ENCODE measurements at regions not wholly inside any gene's neighbourhood (a gene's known extent, or its start where the extent isn't known, plus 50 kb on each side); places are given as distances from the start of the nearest gene placed in this dataset.

DNA sequence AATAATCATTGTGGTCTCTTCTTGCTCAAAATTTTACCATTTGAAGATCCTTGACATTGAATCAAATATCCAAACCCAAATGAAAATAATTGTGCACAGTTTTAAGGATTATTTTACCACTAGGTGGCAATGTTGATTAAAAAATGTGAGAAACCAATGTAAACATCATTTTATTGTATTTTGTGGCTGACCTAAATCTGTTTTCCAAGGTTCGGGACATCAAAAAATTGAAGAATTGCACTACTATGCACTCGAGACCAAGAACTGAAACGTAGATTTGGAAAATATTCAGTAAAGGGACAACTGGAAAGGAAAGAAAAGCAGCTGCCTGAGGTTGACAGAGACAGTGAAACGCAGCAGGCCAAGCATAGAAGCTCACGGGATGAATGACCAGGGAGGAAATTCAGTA, 259.3 kb downstream of the SNX13 start:
- Histone ChIP-seq H3K4me1 (ENCODE audit: control insufficient read depth in 1 of 2, low read depth in 2 of 2) (peaks cover 32 to 37% of the 10 kb centered on the region in 2 donors), H3K27me3 (replicated peaks; ENCODE audit: insufficient read depth) (no peaks in the 10 kb centered on the region), H3K36me3 (no peaks in the 10 kb centered on the region), H3K4me3 (no peak overlapping the region), H3K27ac (peak overlapping the region in 1 of 2 donors; percentile 3), H3K9me3 (no peaks in the 10 kb centered on the region)
- ATAC-seq (ENCODE audit: insufficient number of reproducible peaks, low FRiP score, low read depth) (no peak), DNase-seq (ENCODE audit: low spot score) (no peak)
- TF ChIP-seq, protein P1, sequence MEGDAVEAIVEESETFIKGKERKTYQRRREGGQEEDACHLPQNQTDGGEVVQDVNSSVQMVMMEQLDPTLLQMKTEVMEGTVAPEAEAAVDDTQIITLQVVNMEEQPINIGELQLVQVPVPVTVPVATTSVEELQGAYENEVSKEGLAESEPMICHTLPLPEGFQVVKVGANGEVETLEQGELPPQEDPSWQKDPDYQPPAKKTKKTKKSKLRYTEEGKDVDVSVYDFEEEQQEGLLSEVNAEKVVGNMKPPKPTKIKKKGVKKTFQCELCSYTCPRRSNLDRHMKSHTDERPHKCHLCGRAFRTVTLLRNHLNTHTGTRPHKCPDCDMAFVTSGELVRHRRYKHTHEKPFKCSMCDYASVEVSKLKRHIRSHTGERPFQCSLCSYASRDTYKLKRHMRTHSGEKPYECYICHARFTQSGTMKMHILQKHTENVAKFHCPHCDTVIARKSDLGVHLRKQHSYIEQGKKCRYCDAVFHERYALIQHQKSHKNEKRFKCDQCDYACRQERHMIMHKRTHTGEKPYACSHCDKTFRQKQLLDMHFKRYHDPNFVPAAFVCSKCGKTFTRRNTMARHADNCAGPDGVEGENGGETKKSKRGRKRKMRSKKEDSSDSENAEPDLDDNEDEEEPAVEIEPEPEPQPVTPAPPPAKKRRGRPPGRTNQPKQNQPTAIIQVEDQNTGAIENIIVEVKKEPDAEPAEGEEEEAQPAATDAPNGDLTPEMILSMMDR (IDR thresholded peaks at IDR 0.05), result peak; percentile 30

DNA sequence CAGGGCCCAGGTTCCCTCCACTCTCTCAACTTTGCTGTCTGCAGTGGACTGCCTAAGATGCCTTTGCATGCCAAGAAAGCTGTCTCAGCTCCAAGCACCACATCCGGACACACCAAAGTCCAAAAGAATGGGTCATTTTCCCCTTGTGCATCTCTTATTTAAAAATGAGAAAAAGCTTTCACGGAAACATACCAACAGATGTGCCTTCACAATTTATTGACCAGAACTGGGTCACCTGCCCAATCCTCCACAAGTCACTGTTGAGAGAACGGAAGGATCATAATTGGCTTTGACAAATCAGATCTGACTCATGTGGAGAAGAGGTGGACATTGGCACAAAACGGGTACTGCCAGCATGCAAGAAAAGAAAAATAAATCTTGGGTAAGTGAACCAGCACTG, 258.3 kb downstream of the SNX13 start:
- TF ChIP-seq, protein P1 (IDR thresholded peaks at IDR 0.05), result no peak
- no peaks in the 10 kb centered on the region for H3K27me3 ChIP-seq (replicated peaks; ENCODE audit: insufficient read depth)
- no peak for DNase-seq (ENCODE audit: low spot score)
- H3K9me3 ChIP-seq, result no peaks in the 10 kb centered on the region
- H3K36me3 ChIP-seq, result no peaks in the 10 kb centered on the region
- no peak overlapping the region for H3K27ac ChIP-seq
- ATAC-seq (ENCODE audit: insufficient number of reproducible peaks, low FRiP score, low read depth), result no peak
- H3K4me3 ChIP-seq, result no peak overlapping the region
- peaks cover 32 to 37% of the 10 kb centered on the region in 2 donors for H3K4me1 ChIP-seq (ENCODE audit: control insufficient read depth in 1 of 2, low read depth in 2 of 2)

DNA sequence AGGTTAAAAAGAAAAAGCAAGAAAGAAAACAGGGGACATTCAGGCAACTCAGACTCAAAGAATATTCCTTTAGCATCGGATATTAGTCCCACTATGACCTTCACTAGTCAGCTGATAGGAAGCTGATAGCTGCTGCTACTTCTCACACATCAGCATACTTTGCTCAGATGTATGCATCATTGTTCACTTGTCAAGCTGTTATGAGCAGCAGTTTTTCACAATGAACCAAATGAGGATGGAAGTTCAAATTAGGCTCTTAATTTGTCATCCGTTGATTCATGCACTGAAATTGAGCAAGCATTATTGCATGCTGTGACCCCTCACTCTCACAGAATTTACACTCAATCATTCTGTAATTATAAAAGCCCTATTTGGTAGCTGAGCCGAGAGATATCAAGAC, 257.7 kb downstream of the SNX13 start:
- ATAC-seq (ENCODE audit: insufficient number of reproducible peaks, low FRiP score, low read depth) (no peak), DNase-seq (ENCODE audit: low spot score) (no peak)
- Histone ChIP-seq H3K4me3 (no peak overlapping the region), H3K9me3 (no peaks in the 10 kb centered on the region), H3K27me3 (replicated peaks; ENCODE audit: insufficient read depth) (no peaks in the 10 kb centered on the region), H3K36me3 (no peaks in the 10 kb centered on the region), H3K27ac (no peak overlapping the region), H3K4me1 (ENCODE audit: control insufficient read depth in 1 of 2, low read depth in 2 of 2) (peaks cover 29 to 37% of the 10 kb centered on the region in 2 donors)
- TF ChIP-seq, protein P1 (IDR thresholded peaks at IDR 0.05), result no peak

- no peaks in the 10 kb centered on the region for H3K36me3 ChIP-seq
- H3K27ac ChIP-seq, result no peak overlapping the region
- H3K4me1 ChIP-seq (ENCODE audit: control insufficient read depth in 1 of 2, low read depth in 2 of 2), result peaks cover 21 to 33% of the 10 kb centered on the region in 2 donors
- no peak overlapping the region for H3K4me3 ChIP-seq
- no peaks in the 10 kb centered on the region for H3K27me3 ChIP-seq (replicated peaks; ENCODE audit: insufficient read depth)
- TF ChIP-seq, protein P1 (IDR thresholded peaks at IDR 0.05), result no peak
- H3K9me3 ChIP-seq, result no peaks in the 10 kb centered on the region
- no peak for DNase-seq (ENCODE audit: low spot score)
- ATAC-seq (ENCODE audit: insufficient number of reproducible peaks, low FRiP score, low read depth), result no peak
These were observed 255.2 kb downstream of the SNX13 start for GRCh38 chr7:17685141-17685540.

DNA sequence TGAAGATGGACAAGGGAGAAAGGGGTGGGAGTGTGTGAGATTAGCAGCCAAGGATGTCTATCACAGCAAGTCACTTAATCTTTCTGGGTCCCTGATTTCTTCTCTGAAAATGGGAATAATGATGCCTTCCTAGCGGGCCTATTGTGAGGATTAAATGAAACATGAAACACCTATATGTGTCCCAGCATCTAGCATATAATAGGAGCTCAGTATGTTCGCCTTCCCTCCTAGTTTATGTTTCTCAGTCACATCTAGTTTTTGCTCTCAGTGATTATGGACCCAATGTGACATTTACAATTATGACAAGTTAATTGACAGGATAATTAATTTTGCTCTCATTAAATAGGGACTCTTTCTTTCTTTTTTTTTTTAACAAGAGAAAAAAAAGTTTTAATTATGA, 252.9 kb downstream of the SNX13 start:
- no peak for DNase-seq (ENCODE audit: low spot score)
- Histone ChIP-seq H3K27me3 (replicated peaks; ENCODE audit: insufficient read depth) (no peaks in the 10 kb centered on the region), H3K9me3 (no peaks in the 10 kb centered on the region), H3K4me3 (no peak overlapping the region), H3K4me1 (ENCODE audit: control insufficient read depth in 1 of 2, low read depth in 2 of 2) (peaks cover 7 to 23% of the 10 kb centered on the region in 2 donors), H3K27ac (no peak overlapping the region), H3K36me3 (no peaks in the 10 kb centered on the region)
- no peak for ATAC-seq (ENCODE audit: insufficient number of reproducible peaks, low FRiP score, low read depth)
- TF ChIP-seq, protein P1 (IDR thresholded peaks at IDR 0.05), result no peak
